Gastroesophageal sphincter (tissue), 3 donors: ENCODE measurements at regions not wholly inside any gene's neighbourhood (a gene's known extent, or its start where the extent isn't known, plus 50 kb on each side); places are given as distances from the start of the nearest gene placed in this dataset.

ENCODE experiments used
- CTCF ChIP-seq, 4 experiments: fragments of 200-600 bp in 2 of 4; fragments of 450-650 bp in 2 of 4; sonication (generic) in 1 of 4; IDR thresholded peaks; one replicate each; pipeline ENCODE4 v1.5.1; 2017 to 2019; ENCODE audit warnings: antibody characterized with exemption in 4 of 4, mild to moderate bottlenecking in 2 of 4, moderate library complexity in 2 of 4
- EP300 ChIP-seq: sonication (generic); formaldehyde crosslinking; IDR thresholded peaks from one replicate; pipeline ENCODE4 v1.6.1; 2017; ENCODE audit warnings: antibody characterized with exemption, mild to moderate bottlenecking
- POLR2A ChIP-seq, 2 donors: fragments of 450-650 bp; IDR thresholded peaks; one replicate each; pipeline ENCODE4 v1.6.1; 2017; ENCODE audit warnings: antibody characterized with exemption in 2 of 2, mild to moderate bottlenecking in 2 of 2, moderate library complexity in 1 of 2
- POLR2AphosphoS5 ChIP-seq: sonication (generic); formaldehyde crosslinking; IDR thresholded peaks from one replicate; pipeline ENCODE4 v1.6.1; 2017; ENCODE audit warnings: antibody characterized with exemption

- TF ChIP-seq CTCF (IDR thresholded peaks at IDR 0.05) (no peak), POLR2A (IDR thresholded peaks at IDR 0.05) (no peak), EP300 (no peak), POLR2AphosphoS5 (no peak)
Observed at GRCh38 chr6:168385037-168385759, 55.8 kb upstream of the SMOC2 start.
